ENCODE measurements at regions not wholly inside any gene's neighbourhood (a gene's known extent, or its start where the extent isn't known, plus 50 kb on each side); places are given as distances from the start of the nearest gene placed in this dataset.

DNA sequence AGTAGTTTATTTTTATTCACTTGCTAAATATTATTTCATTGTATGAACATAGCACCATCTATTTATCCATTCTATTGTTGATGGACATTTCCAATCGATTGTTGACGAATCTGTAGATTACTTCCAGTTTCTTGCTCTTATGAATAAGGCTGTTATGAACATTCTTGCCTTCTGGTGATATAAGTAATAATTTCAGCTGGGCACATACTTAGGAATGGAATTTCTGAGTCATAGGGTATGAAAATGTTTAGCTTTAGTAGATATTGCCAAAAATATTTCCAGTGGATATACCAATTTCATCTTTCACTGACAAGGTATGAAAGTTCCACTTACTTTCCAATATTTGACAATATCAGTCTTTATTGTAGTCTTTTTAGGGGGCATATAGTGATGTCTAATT is 468.5 kb downstream of the ETNK1 start:
- Mint-ChIP-seq H3K27me3 (no peaks in the 10 kb centered on the region), H3K4me1 (no peaks in the 10 kb centered on the region), H3K36me3 (no peaks in the 10 kb centered on the region), H3K4me3 (no peak overlapping the region), H3K9me3 (peaks cover 0 to 18% (median 3%) of the 10 kb centered on the region in 7 donors), H3K27ac (no peak overlapping the region)
- Histone ChIP-seq H3K27ac (ENCODE audit: insufficient read depth, low read length, poor library complexity, severe bottlenecking) (no peak overlapping the region), H3K27me3 (ENCODE audit: control insufficient read depth, insufficient read depth, low read length) (no peaks in the 10 kb centered on the region), H3K36me3 (ENCODE audit: control insufficient read depth, insufficient read depth, low read length) (no peaks in the 10 kb centered on the region), H3K4me3 (ENCODE audit: low read depth, low read length) (no peak overlapping the region), H3K9me3 (ENCODE audit: control insufficient read depth in 2 of 2, low read length in 2 of 2) (no peaks in the 10 kb centered on the region), H3K4me1 (ENCODE audit: control insufficient read depth, insufficient read depth, low read length, poor library complexity, severe bottlenecking) (no peaks in the 10 kb centered on the region)
- DNase-seq (no peak), ATAC-seq (ENCODE audit: low read depth in 2 of 2) (no peak)

DNA sequence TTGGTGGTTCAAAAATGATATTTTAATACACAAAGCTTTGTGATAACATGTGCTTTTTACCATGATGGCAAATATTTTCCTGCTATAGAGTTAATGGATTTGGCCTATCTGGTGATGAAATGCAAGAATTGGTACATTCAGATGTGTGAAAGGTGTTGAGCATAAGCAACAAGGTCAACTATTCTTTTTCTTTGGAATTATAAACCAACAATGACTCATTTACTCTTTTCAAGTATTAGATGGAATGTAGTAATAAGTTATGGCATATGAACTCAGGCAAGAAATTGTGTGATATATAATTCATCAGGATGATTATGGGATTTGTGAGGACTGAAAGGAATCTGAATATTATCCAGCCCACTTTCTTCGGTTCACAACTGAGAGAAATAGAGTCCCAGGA is 471.4 kb downstream of the ETNK1 start:
- no peak for DNase-seq
- H3K4me3 Mint-ChIP-seq, result no peak overlapping the region
- H3K9me3 ChIP-seq (ENCODE audit: control insufficient read depth in 2 of 2, low read length in 2 of 2), result no peaks in the 10 kb centered on the region
- no peak overlapping the region for H3K4me3 ChIP-seq (ENCODE audit: low read depth, low read length)
- no peaks in the 10 kb centered on the region for H3K36me3 ChIP-seq (ENCODE audit: control insufficient read depth, insufficient read depth, low read length)
- H3K27ac Mint-ChIP-seq, result no peak overlapping the region
- no peaks in the 10 kb centered on the region for H3K27me3 Mint-ChIP-seq
- peaks cover 0 to 8% (median 3%) of the 10 kb centered on the region in 7 donors for H3K9me3 Mint-ChIP-seq
- no peaks in the 10 kb centered on the region for H3K27me3 ChIP-seq (ENCODE audit: control insufficient read depth, insufficient read depth, low read length)
- H3K27ac ChIP-seq (ENCODE audit: insufficient read depth, low read length, poor library complexity, severe bottlenecking), result no peak overlapping the region
- H3K4me1 Mint-ChIP-seq, result no peaks in the 10 kb centered on the region
- H3K4me1 ChIP-seq (ENCODE audit: control insufficient read depth, insufficient read depth, low read length, poor library complexity, severe bottlenecking), result no peaks in the 10 kb centered on the region
- no peak for ATAC-seq (ENCODE audit: low read depth in 2 of 2)
- H3K36me3 Mint-ChIP-seq, result no peaks in the 10 kb centered on the region

DNA sequence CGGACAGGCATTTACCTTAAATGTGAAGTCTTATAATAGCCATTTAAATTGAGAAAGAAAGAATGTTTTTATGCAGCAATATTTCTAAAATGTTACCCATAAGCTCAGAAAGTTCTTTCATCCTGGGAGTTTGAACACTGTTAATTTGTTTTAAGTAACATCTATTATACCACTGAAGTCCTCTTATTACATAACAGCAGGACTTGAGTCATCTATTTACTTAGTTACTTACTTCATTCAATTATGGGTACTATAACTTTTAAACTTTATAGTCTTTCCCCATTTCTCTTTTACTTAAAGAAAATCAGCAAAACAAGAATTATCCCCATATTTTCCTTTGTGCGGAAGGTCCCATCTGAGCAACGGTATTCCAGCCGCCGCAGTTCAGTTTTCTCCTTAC is 473.1 kb downstream of the ETNK1 start:
- DNase-seq (no peak), ATAC-seq (ENCODE audit: low read depth in 2 of 2) (no peak)
- H3K4me1 Mint-ChIP-seq, result no peaks in the 10 kb centered on the region
- Histone ChIP-seq H3K9me3 (ENCODE audit: control insufficient read depth in 2 of 2, low read length in 2 of 2) (no peaks in the 10 kb centered on the region), H3K4me3 (ENCODE audit: low read depth, low read length) (no peak overlapping the region), H3K27me3 (ENCODE audit: control insufficient read depth, insufficient read depth, low read length) (no peaks in the 10 kb centered on the region), H3K4me1 (ENCODE audit: control insufficient read depth, insufficient read depth, low read length, poor library complexity, severe bottlenecking) (no peaks in the 10 kb centered on the region), H3K36me3 (ENCODE audit: control insufficient read depth, insufficient read depth, low read length) (no peaks in the 10 kb centered on the region), H3K27ac (ENCODE audit: insufficient read depth, low read length, poor library complexity, severe bottlenecking) (no peak overlapping the region)
- H3K4me3 Mint-ChIP-seq, result no peak overlapping the region
- peaks cover 0 to 6% (median 2%) of the 10 kb centered on the region in 7 donors for H3K9me3 Mint-ChIP-seq
- no peaks in the 10 kb centered on the region for H3K27me3 Mint-ChIP-seq
- no peak overlapping the region for H3K27ac Mint-ChIP-seq
- H3K36me3 Mint-ChIP-seq, result no peaks in the 10 kb centered on the region

DNA sequence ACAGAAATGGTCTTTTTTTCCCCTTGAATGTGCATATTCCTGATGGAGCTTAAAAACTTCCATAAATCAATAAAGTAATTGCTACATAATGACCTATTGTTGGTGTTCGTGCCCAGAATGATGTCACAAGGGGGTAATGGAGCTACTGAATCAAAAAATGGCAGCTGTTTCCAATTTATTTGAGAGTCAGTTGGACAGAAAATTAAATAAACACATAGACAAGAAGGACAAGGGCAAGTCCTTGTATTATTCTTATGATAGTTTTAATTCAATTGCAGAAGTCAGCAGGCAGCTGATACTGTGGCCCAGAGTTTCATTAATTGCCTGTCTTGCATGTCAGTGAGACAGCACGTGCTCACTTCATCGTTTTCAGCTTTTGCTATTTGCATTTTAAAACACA is 473.5 kb downstream of the ETNK1 start:
- H3K36me3 ChIP-seq (ENCODE audit: control insufficient read depth, insufficient read depth, low read length), result no peaks in the 10 kb centered on the region
- no peak overlapping the region for H3K27ac ChIP-seq (ENCODE audit: insufficient read depth, low read length, poor library complexity, severe bottlenecking)
- H3K4me3 Mint-ChIP-seq, result no peak overlapping the region
- ATAC-seq (ENCODE audit: low read depth in 2 of 2) (no peak), DNase-seq (no peak)
- no peaks in the 10 kb centered on the region for H3K4me1 Mint-ChIP-seq
- H3K36me3 Mint-ChIP-seq, result no peaks in the 10 kb centered on the region
- peaks cover 0 to 3% (median 2%) of the 10 kb centered on the region in 7 donors for H3K9me3 Mint-ChIP-seq
- no peak overlapping the region for H3K4me3 ChIP-seq (ENCODE audit: low read depth, low read length)
- H3K27me3 ChIP-seq (ENCODE audit: control insufficient read depth, insufficient read depth, low read length), result no peaks in the 10 kb centered on the region
- H3K9me3 ChIP-seq (ENCODE audit: control insufficient read depth in 2 of 2, low read length in 2 of 2), result no peaks in the 10 kb centered on the region
- H3K27me3 Mint-ChIP-seq, result no peaks in the 10 kb centered on the region
- no peak overlapping the region for H3K27ac Mint-ChIP-seq
- no peaks in the 10 kb centered on the region for H3K4me1 ChIP-seq (ENCODE audit: control insufficient read depth, insufficient read depth, low read length, poor library complexity, severe bottlenecking)

DNA sequence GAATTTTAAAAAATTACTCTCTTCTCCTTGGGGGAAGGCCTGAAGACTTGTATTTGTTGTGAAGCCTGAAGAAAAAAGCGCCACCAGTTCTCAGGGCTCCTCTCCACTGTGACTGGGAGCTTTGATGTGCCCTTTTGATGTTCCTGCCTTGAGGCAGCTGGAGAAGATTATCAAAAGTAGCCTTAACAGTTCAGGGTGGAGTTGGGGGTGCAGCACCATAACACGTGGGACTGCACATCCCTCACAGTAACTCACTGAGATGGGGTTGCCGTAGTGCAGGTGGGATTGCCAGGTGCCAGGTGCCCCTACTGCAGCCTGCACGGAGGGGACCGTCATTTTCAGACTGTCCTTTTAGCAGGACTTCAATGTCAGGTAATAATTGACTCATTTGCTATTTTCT is 474.1 kb downstream of the ETNK1 start:
- Mint-ChIP-seq H3K4me3 (no peak overlapping the region), H3K9me3 (peaks cover 0 to 3% (median 1%) of the 10 kb centered on the region in 7 donors), H3K4me1 (no peaks in the 10 kb centered on the region), H3K27ac (no peak overlapping the region), H3K27me3 (no peaks in the 10 kb centered on the region), H3K36me3 (no peaks in the 10 kb centered on the region)
- Histone ChIP-seq H3K27me3 (ENCODE audit: control insufficient read depth, insufficient read depth, low read length) (no peaks in the 10 kb centered on the region), H3K36me3 (ENCODE audit: control insufficient read depth, insufficient read depth, low read length) (no peaks in the 10 kb centered on the region), H3K27ac (ENCODE audit: insufficient read depth, low read length, poor library complexity, severe bottlenecking) (no peak overlapping the region), H3K9me3 (ENCODE audit: control insufficient read depth in 2 of 2, low read length in 2 of 2) (no peaks in the 10 kb centered on the region), H3K4me3 (ENCODE audit: low read depth, low read length) (no peak overlapping the region), H3K4me1 (ENCODE audit: control insufficient read depth, insufficient read depth, low read length, poor library complexity, severe bottlenecking) (no peaks in the 10 kb centered on the region)
- ATAC-seq (ENCODE audit: low read depth in 2 of 2) (no peak), DNase-seq (no peak)

DNA sequence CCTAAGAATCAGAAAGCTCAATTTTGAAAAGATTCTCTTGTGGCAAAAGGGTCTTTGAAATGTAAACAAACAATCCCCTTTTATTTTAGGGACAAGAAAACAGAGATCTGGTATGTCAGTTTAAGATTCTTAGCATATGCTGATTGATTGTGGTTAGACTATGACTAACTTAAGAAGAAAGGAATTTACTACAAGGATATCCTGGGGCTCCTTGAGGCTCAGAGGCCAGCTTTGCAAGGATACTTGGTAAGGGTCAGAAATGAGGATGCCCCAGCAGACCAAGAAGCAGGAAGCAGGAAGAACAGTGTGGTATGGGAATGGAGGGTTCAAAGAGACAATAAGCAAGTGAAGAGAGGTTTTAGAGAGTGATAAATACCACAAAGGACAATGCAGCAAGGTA is 474.6 kb downstream of the ETNK1 start:
- no peaks in the 10 kb centered on the region for H3K4me1 ChIP-seq (ENCODE audit: control insufficient read depth, insufficient read depth, low read length, poor library complexity, severe bottlenecking)
- H3K9me3 Mint-ChIP-seq, result peaks cover 0 to 3% (median 1%) of the 10 kb centered on the region in 7 donors
- DNase-seq, result no peak
- H3K27me3 ChIP-seq (ENCODE audit: control insufficient read depth, insufficient read depth, low read length), result no peaks in the 10 kb centered on the region
- H3K27ac Mint-ChIP-seq, result peak overlapping the region in 1 of 3 donors; percentile 54
- ATAC-seq (ENCODE audit: low read depth in 2 of 2), result no peak
- H3K27me3 Mint-ChIP-seq, result no peaks in the 10 kb centered on the region
- H3K4me3 Mint-ChIP-seq, result no peak overlapping the region
- H3K9me3 ChIP-seq (ENCODE audit: control insufficient read depth in 2 of 2, low read length in 2 of 2), result no peaks in the 10 kb centered on the region
- H3K36me3 Mint-ChIP-seq, result no peaks in the 10 kb centered on the region
- H3K4me1 Mint-ChIP-seq, result no peaks in the 10 kb centered on the region
- H3K36me3 ChIP-seq (ENCODE audit: control insufficient read depth, insufficient read depth, low read length), result no peaks in the 10 kb centered on the region
- H3K27ac ChIP-seq (ENCODE audit: insufficient read depth, low read length, poor library complexity, severe bottlenecking), result no peak overlapping the region
- H3K4me3 ChIP-seq (ENCODE audit: low read depth, low read length), result no peak overlapping the region

DNA sequence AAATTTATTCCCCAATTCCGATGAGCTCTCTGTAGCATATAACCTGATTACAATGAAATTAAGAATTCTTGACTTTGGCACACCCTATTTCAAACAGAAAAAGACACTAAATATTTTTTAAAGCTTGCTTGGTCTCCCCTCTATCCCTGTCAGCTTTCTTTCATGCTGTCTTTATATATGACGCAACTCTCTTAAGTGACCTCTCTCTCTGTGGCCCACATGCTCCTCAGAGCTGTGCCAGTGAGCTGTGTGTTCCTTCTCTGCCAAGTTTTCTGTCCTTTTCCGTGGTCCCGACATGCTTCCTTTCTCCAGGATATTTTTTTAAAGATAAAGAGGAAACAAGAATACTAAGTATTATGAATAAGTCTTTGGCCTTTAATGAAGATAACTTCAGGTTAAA is 484.0 kb downstream of the ETNK1 start:
- Histone ChIP-seq H3K9me3 (ENCODE audit: control insufficient read depth in 2 of 2, low read length in 2 of 2) (no peaks in the 10 kb centered on the region), H3K4me3 (ENCODE audit: low read depth, low read length) (no peak overlapping the region), H3K36me3 (ENCODE audit: control insufficient read depth, insufficient read depth, low read length) (no peaks in the 10 kb centered on the region), H3K27ac (ENCODE audit: insufficient read depth, low read length, poor library complexity, severe bottlenecking) (no peak overlapping the region), H3K4me1 (ENCODE audit: control insufficient read depth, insufficient read depth, low read length, poor library complexity, severe bottlenecking) (no peaks in the 10 kb centered on the region), H3K27me3 (ENCODE audit: control insufficient read depth, insufficient read depth, low read length) (no peaks in the 10 kb centered on the region)
- ATAC-seq (ENCODE audit: low read depth in 2 of 2) (no peak), DNase-seq (no peak)
- H3K27me3 Mint-ChIP-seq, result no peaks in the 10 kb centered on the region
- H3K4me3 Mint-ChIP-seq, result no peak overlapping the region
- H3K4me1 Mint-ChIP-seq, result no peaks in the 10 kb centered on the region
- H3K9me3 Mint-ChIP-seq, result peaks cover 0 to 3% (median 0%) of the 10 kb centered on the region in 7 donors
- no peak overlapping the region for H3K27ac Mint-ChIP-seq
- H3K36me3 Mint-ChIP-seq, result no peaks in the 10 kb centered on the region

DNA sequence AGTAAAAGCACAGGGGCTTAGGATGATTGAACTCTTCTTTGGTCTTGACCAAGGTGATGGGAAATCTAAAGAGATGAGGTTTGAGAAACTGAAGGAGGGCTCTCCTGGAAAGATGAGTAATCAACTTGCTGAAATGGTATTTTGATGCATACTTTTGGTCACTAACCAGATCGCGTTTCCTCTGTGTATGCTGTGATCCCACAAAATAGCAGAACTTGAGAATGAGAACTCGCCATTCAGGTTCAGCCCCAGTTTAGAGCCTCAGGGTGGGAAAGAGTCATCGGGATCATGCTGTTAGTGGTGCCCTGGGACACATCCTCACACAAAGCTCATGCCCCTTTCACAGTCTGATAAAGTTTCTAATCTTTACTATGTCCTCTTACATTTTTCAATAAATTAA is 488.8 kb downstream of the ETNK1 start:
- Mint-ChIP-seq H3K4me1 (no peaks in the 10 kb centered on the region), H3K36me3 (no peaks in the 10 kb centered on the region), H3K4me3 (no peak overlapping the region), H3K27ac (no peak overlapping the region), H3K9me3 (peaks cover 0 to 2% (median 0%) of the 10 kb centered on the region in 7 donors), H3K27me3 (no peaks in the 10 kb centered on the region)
- Histone ChIP-seq H3K9me3 (ENCODE audit: control insufficient read depth in 2 of 2, low read length in 2 of 2) (no peaks in the 10 kb centered on the region), H3K4me3 (ENCODE audit: low read depth, low read length) (no peak overlapping the region), H3K4me1 (ENCODE audit: control insufficient read depth, insufficient read depth, low read length, poor library complexity, severe bottlenecking) (no peaks in the 10 kb centered on the region), H3K27me3 (ENCODE audit: control insufficient read depth, insufficient read depth, low read length) (no peaks in the 10 kb centered on the region), H3K36me3 (ENCODE audit: control insufficient read depth, insufficient read depth, low read length) (no peaks in the 10 kb centered on the region), H3K27ac (ENCODE audit: insufficient read depth, low read length, poor library complexity, severe bottlenecking) (no peak overlapping the region)
- no peak for ATAC-seq (ENCODE audit: low read depth in 2 of 2)
- DNase-seq, result no peak

All from CD4-positive, CD25-positive, alpha-beta regulatory T cell (primary cell).